ENCODE measurements at regions not wholly inside any gene's neighbourhood (a gene's known extent, or its start where the extent isn't known, plus 50 kb on each side); places are given as distances from the start of the nearest gene placed in this dataset.

DNA sequence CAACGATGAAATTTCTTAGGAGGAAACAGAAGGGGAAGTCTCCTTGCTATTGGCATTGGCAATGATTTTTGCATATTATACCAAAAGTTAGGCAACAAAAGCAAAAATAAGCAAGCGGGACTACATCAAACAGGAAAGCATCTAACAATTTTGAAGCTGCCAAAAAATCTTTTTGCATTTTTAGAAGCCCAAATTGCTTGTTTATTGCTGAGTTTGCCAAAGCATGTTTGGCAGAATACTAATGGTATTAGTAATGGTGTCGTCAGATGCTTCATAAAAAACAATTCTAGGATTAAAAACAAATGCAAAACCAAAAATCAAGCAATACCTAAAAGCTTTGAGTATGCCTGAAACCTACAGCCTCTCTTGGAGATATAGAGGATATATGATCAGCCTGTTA, 80.0 kb downstream of the GALR1 start:
- Histone ChIP-seq H4K20me1 (ENCODE audit: control insufficient read depth, extremely low read depth, insufficient read depth, low read length) (no peaks in the 10 kb centered on the region), H3K79me2 (ENCODE audit: control insufficient read depth, insufficient read depth, low read length) (no peaks in the 10 kb centered on the region), H3K36me3 (ENCODE audit: control insufficient read depth, insufficient read depth, low read length) (no peaks in the 10 kb centered on the region), H3K4me2 (ENCODE audit: extremely low read depth, insufficient read depth, low read length) (no peak overlapping the region), H3K27me3 (ENCODE audit: control insufficient read depth, insufficient read depth, low read length) (no peaks in the 10 kb centered on the region), H3K4me1 (ENCODE audit: control insufficient read depth, extremely low read depth, insufficient read depth, low read length) (no peaks in the 10 kb centered on the region), H3K9ac (ENCODE audit: insufficient read depth, low read length) (no peak overlapping the region), H3K9me3 (ENCODE audit: control insufficient read depth, insufficient read depth, low read depth, low read length) (no peaks in the 10 kb centered on the region), H2AFZ (ENCODE audit: low read length) (no peak overlapping the region), H3K27ac (ENCODE audit: insufficient read depth, low read length) (no peak overlapping the region), H3K4me3 (replicated peaks in 1 of 4; ENCODE audit: control extremely low read depth in 1 of 4, insufficient read depth in 1 of 4, low read depth in 3 of 4, low read length in 4 of 4) (no peak overlapping the region)
- TF ChIP-seq CTCF (conservative IDR thresholded peaks at IDR 0.05 in 1 of 2, IDR thresholded peaks at IDR 0.05 in 1 of 2; ENCODE audit: low read depth in 1 of 2, low read length in 2 of 2) (no peak), EZH2 (IDR thresholded peaks at IDR 0.05; ENCODE audit: low read length, missing control alignments) (no peak)
- no peak for DNase-seq (ENCODE audit: low read depth in 2 of 2)

DNA sequence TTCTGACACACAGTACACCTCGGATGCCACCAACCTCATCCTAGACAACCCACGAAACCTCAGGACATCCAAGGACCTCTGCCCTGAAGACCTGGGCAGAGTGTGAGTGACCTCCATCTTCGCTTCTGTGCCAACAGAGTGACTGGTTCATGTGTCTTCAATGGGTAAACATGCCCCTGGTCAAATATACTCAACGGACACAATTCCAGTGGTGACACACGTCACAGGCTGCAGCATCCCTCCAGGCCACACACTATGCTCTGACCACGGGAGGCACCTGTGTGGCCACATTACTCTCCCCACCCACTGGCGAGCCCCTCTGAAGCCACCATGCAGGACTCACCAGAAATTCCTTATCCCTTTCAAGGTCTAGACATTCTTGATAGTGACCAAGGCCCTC, 85.2 kb downstream of the GALR1 start:
- H3K36me3 ChIP-seq (ENCODE audit: control insufficient read depth, insufficient read depth, low read length): no peaks in the 10 kb centered on the region
- H2AFZ ChIP-seq (ENCODE audit: low read length): no peak overlapping the region
- no peak overlapping the region for H3K4me2 ChIP-seq (ENCODE audit: extremely low read depth, insufficient read depth, low read length)
- H3K27me3 ChIP-seq (ENCODE audit: control insufficient read depth, insufficient read depth, low read length): no peaks in the 10 kb centered on the region
- H3K4me3 ChIP-seq (replicated peaks in 1 of 4; ENCODE audit: control extremely low read depth in 1 of 4, insufficient read depth in 1 of 4, low read depth in 3 of 4, low read length in 4 of 4): no peak overlapping the region
- no peak overlapping the region for H3K9ac ChIP-seq (ENCODE audit: insufficient read depth, low read length)
- H3K79me2 ChIP-seq (ENCODE audit: control insufficient read depth, insufficient read depth, low read length): no peaks in the 10 kb centered on the region
- DNase-seq (ENCODE audit: low read depth in 2 of 2): no peak
- no peaks in the 10 kb centered on the region for H4K20me1 ChIP-seq (ENCODE audit: control insufficient read depth, extremely low read depth, insufficient read depth, low read length)
- H3K9me3 ChIP-seq (ENCODE audit: control insufficient read depth, insufficient read depth, low read depth, low read length): no peaks in the 10 kb centered on the region
- H3K4me1 ChIP-seq (ENCODE audit: control insufficient read depth, extremely low read depth, insufficient read depth, low read length): no peaks in the 10 kb centered on the region
- TF ChIP-seq EZH2 (IDR thresholded peaks at IDR 0.05; ENCODE audit: low read length, missing control alignments): no peak
- TF ChIP-seq CTCF (conservative IDR thresholded peaks at IDR 0.05 in 1 of 2, IDR thresholded peaks at IDR 0.05 in 1 of 2; ENCODE audit: low read depth in 1 of 2, low read length in 2 of 2): no peak
- H3K27ac ChIP-seq (ENCODE audit: insufficient read depth, low read length): no peak overlapping the region

GRCh38 chr18:77337604-77338003, 88.0 kb downstream of the GALR1 start:
- H4K20me1 ChIP-seq (ENCODE audit: control insufficient read depth, extremely low read depth, insufficient read depth, low read length): no peaks in the 10 kb centered on the region
- H3K9ac ChIP-seq (ENCODE audit: insufficient read depth, low read length): no peak overlapping the region
- no peaks in the 10 kb centered on the region for H3K4me1 ChIP-seq (ENCODE audit: control insufficient read depth, extremely low read depth, insufficient read depth, low read length)
- TF ChIP-seq EZH2 (IDR thresholded peaks at IDR 0.05; ENCODE audit: low read length, missing control alignments): no peak
- TF ChIP-seq CTCF (conservative IDR thresholded peaks at IDR 0.05 in 1 of 2, IDR thresholded peaks at IDR 0.05 in 1 of 2; ENCODE audit: low read depth in 1 of 2, low read length in 2 of 2): no peak
- H3K36me3 ChIP-seq (ENCODE audit: control insufficient read depth, insufficient read depth, low read length): no peaks in the 10 kb centered on the region
- no peak overlapping the region for H3K4me2 ChIP-seq (ENCODE audit: extremely low read depth, insufficient read depth, low read length)
- H3K9me3 ChIP-seq (ENCODE audit: control insufficient read depth, insufficient read depth, low read depth, low read length): no peaks in the 10 kb centered on the region
- no peaks in the 10 kb centered on the region for H3K27me3 ChIP-seq (ENCODE audit: control insufficient read depth, insufficient read depth, low read length)
- no peaks in the 10 kb centered on the region for H3K79me2 ChIP-seq (ENCODE audit: control insufficient read depth, insufficient read depth, low read length)
- no peak overlapping the region for H3K4me3 ChIP-seq (replicated peaks in 1 of 4; ENCODE audit: control extremely low read depth in 1 of 4, insufficient read depth in 1 of 4, low read depth in 3 of 4, low read length in 4 of 4)
- DNase-seq (ENCODE audit: low read depth in 2 of 2): no peak
- H2AFZ ChIP-seq (ENCODE audit: low read length): no peak overlapping the region
- no peak overlapping the region for H3K27ac ChIP-seq (ENCODE audit: insufficient read depth, low read length)

All from fibroblast of lung (primary cell).